NCI-H2227 (cell line): ENCODE measurements at regions not wholly inside any gene's neighbourhood (a gene's known extent, or its start where the extent isn't known, plus 50 kb on each side); places are given as distances from the start of the nearest gene placed in this dataset.

ENCODE experiments used
- DNase-seq: peaks from one replicate; lab custom pipeline; 2025; ENCODE audit not compliant: unreplicated experiment; lab: John Stamatoyannopoulos, UW

DNA sequence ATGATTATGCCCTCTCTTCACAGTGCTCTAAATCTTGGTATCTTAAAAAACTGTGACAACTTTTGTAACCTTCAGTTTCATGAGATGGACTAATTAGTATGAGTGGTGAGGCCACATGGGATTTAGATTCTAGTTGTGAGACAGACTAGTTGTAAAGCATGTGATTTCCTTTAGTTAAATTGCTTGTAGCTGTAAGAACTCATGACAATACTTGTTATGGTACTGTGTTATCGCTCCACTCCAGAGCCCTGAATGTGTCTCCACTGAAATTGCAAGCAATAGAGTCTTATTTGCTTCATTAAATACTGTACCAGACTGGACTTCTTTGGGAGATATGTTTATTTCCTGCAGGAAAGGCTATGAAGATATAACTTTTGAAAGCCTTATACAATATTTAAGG, 1198.3 kb upstream of the CDH6 start:
- no peak for DNase-seq

GRCh38 chr5:29994519-29994918, 1199.0 kb upstream of the CDH6 start:
- DNase-seq: no peak

GRCh38 chr5:29993286-29993685, 1200.2 kb upstream of the CDH6 start:
- DNase-seq: no peak

- no peak for DNase-seq
Observed at GRCh38 chr5:29992248-29992647, 1201.2 kb upstream of the CDH6 start.

DNA sequence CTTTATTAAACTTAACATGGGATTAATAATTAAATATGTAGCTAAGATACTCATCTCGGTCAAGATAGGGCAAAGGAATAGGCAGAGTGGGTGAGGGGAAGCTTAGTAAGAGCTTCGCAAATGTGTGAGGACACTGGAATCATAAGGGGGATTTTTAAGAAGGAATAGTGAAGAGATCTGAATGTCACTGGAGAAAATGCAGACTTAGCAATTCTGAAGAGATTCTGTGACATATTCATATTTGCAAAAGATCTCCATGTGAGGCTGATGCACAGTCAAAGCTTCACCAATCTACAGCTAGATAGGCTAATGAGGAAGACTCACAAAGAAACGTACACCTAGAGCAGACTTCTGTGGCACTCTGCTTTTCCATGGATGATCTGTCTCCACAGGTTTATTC, 1202.8 kb upstream of the CDH6 start:
- DNase-seq: no peak

DNA sequence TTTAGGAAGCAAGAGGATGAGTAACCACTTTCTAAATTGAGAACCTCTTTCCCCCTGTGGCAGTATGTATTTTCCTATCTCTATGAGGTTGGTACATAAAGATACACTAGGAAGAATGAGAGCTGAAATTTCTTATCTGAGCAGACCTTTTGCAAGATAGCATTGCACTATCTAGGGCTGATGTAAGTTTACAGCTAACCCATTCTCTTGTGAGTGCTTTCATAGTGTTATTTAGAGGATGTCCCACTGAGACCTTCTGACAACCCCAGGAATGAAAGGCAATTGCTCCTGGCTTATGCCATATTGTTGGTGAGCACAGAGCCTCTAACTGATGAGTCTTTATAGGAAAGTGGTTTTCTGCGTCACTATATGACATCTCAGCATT, 1209.3 kb upstream of the CDH6 start:
- DNase-seq: no peak

- no peak for DNase-seq
Observed at GRCh38 chr5:29983528-29984155, 1209.8 kb upstream of the CDH6 start.

- DNase-seq: no peak
Observed at GRCh38 chr5:29982457-29982856, 1211.0 kb upstream of the CDH6 start.

GRCh38 chr5:29972597-29972996, 1220.9 kb upstream of the CDH6 start:
- no peak for DNase-seq

DNA sequence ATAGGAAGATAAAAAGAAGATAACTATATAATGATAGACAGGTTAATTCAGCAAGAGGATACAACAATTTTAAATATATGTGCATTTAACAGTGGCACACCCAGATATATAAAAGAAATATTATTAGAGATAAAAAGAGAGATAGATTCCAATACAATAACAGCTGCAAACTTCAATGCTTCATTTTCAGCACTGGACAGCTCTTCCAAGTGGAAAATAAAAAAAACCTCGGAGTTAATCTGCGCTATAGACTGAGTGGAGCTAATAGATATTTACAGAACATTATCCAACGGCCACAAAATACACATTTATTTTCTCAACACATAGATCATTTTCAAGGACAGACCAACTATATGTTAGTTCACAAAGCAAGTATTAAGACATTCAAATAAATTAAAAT, 1229.5 kb upstream of the CDH6 start:
- no peak for DNase-seq

DNA sequence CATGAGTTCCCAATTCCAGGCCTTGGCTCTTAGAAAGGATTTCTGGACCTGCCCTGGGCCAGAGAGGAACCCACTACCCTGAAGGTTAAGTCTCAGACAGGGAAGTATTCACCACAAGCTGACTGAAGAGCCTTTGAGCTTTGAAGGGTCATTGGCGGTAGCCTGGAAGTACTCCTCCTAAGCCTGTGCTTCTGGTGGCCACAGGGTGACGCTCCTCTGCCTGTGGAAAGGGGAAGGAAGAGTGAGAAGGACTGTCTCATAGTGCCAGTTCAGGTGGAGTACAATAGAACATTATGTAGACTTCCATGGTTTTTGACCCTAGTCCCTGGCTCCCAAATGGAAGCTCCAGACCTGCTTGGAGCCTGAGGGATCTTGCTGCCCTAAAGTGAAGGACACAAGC, 1233.2 kb upstream of the CDH6 start:
- DNase-seq: no peak

GRCh38 chr5:29950416-29951145, 1242.9 kb upstream of the CDH6 start:
- DNase-seq: no peak

DNA sequence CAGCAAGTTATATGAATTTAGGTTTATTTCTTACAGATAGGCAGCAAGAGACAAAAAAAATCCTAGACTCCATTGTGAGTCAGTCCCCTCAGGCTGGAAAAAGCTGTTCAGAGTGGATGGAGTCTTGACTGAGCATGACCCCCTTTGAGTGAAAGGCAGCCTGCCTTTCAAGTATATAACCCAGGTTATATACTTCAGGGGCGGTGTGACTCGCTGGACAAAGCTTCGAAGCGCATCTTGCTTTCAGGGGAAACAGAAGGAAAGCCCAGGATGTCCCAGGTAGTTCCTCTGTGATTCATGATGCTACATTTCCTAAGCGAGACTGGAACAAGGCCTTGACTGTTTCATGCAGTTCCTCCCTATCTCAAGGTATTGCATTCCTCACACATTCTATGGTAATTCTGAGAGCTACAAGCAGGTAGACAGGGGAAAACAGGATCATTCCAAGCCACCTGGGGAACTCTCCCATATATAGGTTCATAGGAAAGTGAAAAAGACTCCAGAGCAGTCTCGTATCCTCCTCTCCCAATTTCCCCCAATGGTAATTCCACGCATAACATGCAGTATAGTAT, 1244.1 kb upstream of the CDH6 start:
- DNase-seq: no peak

GRCh38 chr5:29944327-29944726, 1249.2 kb upstream of the CDH6 start:
- DNase-seq: no peak

DNA sequence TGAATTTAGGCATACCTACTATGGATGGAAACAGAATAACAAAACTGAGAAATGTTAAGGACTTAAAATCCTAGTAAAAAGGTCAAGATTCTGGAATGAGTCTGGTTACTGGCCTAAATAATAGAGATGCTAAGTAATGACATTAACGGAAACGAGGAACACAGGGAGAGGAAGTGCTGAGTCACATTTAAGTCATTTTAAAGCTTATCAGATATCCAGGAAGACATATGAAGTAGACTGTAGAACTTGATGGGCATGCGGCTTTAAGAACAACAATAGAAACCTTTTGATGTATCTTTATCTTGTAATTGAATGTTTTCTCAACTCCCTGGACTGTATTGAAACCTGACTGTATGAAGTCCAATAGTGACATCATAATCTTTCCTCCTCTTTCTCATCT, 1251.4 kb upstream of the CDH6 start:
- DNase-seq: no peak

DNA sequence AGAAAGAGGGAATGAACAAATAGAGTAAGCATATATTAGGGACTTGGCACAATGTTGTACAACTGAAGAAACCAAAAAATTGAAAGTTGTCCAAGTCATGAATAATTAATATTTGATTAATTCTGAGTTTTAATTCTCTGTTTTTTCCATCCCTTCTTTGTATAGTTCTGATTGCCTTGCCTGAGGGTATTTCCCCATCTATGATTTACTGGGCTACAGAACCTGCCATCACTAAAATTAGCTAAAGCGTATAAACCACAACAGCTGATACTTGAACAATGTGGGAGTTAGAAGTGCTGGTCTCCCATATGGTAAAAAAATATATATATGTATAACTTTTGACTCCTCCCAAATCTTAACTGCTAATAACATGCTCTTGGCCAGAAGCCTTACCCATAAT, 1253.5 kb upstream of the CDH6 start:
- DNase-seq: no peak

DNA sequence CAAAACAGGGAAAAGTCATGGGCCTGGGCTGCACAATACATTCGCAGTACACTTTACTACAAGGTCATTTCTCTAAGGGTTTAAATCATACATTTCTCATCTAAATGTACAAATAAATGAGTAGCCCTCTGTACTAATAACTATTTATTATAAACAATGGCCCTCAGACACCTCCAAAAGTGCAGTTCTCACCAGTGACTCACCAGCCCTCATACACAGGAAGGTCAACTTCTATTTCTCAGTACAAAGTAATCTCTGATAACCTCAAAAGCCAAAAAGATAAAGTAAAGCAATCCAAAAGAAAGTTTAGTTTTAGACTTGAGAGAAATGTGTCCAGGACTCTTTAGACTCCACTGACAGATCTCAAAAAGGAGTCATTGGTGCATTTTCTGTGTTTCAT, 1258.1 kb upstream of the CDH6 start:
- no peak for DNase-seq

GRCh38 chr5:29930316-29930715, 1263.2 kb upstream of the CDH6 start:
- DNase-seq: no peak

DNA sequence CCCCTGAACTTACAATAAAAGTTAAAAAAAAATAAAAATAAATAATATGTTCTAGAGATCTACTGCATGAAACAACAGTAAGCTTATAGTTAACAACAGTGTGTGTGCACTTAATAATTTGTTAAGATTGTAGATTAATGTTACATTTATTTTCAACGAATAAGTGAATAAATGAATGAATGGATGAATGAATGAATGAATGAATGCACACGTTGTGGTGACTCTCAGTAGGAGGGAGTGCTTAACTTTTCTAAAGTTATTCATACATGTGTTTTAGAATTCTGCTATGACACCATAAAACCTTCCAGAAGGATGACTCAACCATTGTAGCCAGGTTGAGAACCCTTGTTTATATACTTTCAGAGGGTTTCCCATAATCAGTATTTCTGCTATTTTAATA, 1269.4 kb upstream of the CDH6 start:
- DNase-seq: no peak

DNA sequence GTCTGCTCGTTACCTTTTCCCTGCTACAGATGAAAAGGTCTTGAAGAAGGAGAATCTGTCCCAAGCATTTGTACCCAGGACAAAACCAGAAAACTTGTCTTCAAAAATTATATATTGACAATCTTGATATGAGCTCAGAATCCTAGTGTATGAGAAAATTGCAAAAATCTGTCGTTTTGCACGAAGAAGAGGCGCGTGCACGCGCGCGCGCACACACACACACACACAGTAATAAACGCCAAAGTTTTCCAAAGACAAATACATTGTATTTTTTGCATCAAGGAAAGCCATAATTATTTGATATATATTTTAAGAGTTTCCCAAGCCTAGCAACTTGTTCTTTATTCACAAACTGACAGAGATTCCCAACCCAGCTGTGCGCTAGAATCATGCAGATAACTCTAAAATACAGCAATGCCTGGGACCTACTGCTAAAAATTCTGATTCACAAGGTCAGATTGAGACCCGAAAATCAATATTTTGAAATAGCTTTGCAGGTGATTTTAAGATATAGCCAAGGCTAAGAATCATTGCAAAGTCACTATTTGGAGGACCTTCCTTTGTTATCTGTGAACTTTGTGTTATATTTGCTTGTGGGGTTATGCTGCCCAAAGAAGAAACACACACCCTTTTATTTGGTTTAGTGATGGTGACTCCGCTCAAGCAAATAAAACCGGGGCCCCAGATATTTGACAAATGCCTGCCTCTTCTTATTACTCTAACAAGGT, 1287.7 kb upstream of the CDH6 start:
- DNase-seq: no peak

GRCh38 chr5:29902859-29903258, 1290.6 kb upstream of the CDH6 start:
- DNase-seq: no peak

- no peak for DNase-seq
Observed at GRCh38 chr5:29899583-29899982, 1293.9 kb upstream of the CDH6 start.
